ENCODE measurements at regions not wholly inside any gene's neighbourhood (a gene's known extent, or its start where the extent isn't known, plus 50 kb on each side); places are given as distances from the start of the nearest gene placed in this dataset.

- TF ChIP-seq CTCF (IDR thresholded peaks at IDR 0.05) (no peak), POLR2A (IDR thresholded peaks at IDR 0.05) (no peak)
- DNase-seq (ENCODE audit: low spot score in 2 of 2) = no peak
- no peak overlapping the region for H3K4me3 ChIP-seq (ENCODE audit: low read depth, poor library complexity, severe bottlenecking)
- WGBS, 2 donors = 93 to 94% methylated on average over 10 of the region's 10 CpGs
- intact Hi-C loops (cut with DNase I; ENCODE audit: low total_unique reads) = no loop called here
Measured at GRCh38 chr6:167703347-167703746, 123.4 kb upstream of the AFDN start.

- 89 to 94% methylated on average over 6 to 10 of the region's 10 CpGs for WGBS, 2 donors
- peak in 1 of 2 donors; percentile 61 for DNase-seq (ENCODE audit: low spot score in 2 of 2)
- H3K4me3 ChIP-seq (ENCODE audit: low read depth, poor library complexity, severe bottlenecking) = no peak overlapping the region
- intact Hi-C loops (cut with DNase I; ENCODE audit: low total_unique reads) = no loop called here
- TF ChIP-seq CTCF (IDR thresholded peaks at IDR 0.05) = no peak
Measured at GRCh38 chr6:167703781-167704180, 122.9 kb upstream of the AFDN start.

DNA sequence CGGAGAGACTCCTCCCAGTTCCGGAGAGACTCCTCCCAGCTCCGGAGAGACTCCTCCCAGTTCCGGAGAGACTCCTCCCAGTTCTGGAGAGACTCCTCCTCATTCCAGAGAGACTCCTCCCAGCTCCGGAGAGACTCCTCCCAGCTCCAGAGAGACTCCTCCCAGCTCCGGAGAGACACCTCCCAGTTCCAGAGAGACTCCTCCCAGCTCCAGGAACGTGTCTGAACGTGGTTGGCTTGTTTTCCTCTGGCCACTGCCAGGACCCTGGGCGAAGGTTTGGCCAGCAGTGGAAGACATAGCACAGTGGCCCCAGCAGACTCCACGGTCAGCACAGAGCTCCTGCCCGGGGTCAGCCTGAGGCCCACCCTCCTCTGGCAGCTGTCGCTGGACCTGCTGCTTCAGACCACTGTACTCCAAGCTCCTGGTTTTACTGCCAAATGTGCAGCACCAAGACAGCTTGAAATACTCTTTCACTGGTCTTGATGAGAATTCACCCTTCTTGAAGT lies 122.3 kb upstream of the AFDN start:
- TF ChIP-seq CTCF (IDR thresholded peaks at IDR 0.05) = no peak
- TF ChIP-seq POLR2A (IDR thresholded peaks at IDR 0.05) = no peak
- intact Hi-C loops (cut with DNase I; ENCODE audit: low total_unique reads) = no loop called here
- no peak overlapping the region for H3K4me3 ChIP-seq (ENCODE audit: low read depth, poor library complexity, severe bottlenecking)
- WGBS, 2 donors = 61 to 70% methylated on average over 8 to 12 of the region's 12 CpGs
- peak in 1 of 2 donors; percentile 31 for DNase-seq (ENCODE audit: low spot score in 2 of 2)

GRCh38 chr6:167705211-167705750 lies 121.4 kb upstream of the AFDN start:
- H3K4me3 ChIP-seq (ENCODE audit: low read depth, poor library complexity, severe bottlenecking) = no peak overlapping the region
- TF ChIP-seq CTCF (IDR thresholded peaks at IDR 0.05) (no peak), POLR2A (IDR thresholded peaks at IDR 0.05) (no peak)
- WGBS, 2 donors = 80 to 83% methylated on average over 26 of the region's 26 CpGs
- DNase-seq (ENCODE audit: low spot score in 2 of 2) = peak in 1 of 2 donors; percentile 71
- intact Hi-C loops (cut with DNase I; ENCODE audit: low total_unique reads) = no loop called here

- no peak overlapping the region for H3K4me3 ChIP-seq (ENCODE audit: low read depth, poor library complexity, severe bottlenecking)
- intact Hi-C loops (cut with DNase I; ENCODE audit: low total_unique reads) = no loop called here
- peak in 1 of 2 donors; percentile 81 for DNase-seq (ENCODE audit: low spot score in 2 of 2)
- no peak for TF ChIP-seq POLR2A (IDR thresholded peaks at IDR 0.05)
- 81 to 84% methylated on average over 24 to 28 of the region's 28 CpGs for WGBS, 2 donors
Measured at GRCh38 chr6:167706313-167707109, 120.2 kb upstream of the AFDN start.

DNA sequence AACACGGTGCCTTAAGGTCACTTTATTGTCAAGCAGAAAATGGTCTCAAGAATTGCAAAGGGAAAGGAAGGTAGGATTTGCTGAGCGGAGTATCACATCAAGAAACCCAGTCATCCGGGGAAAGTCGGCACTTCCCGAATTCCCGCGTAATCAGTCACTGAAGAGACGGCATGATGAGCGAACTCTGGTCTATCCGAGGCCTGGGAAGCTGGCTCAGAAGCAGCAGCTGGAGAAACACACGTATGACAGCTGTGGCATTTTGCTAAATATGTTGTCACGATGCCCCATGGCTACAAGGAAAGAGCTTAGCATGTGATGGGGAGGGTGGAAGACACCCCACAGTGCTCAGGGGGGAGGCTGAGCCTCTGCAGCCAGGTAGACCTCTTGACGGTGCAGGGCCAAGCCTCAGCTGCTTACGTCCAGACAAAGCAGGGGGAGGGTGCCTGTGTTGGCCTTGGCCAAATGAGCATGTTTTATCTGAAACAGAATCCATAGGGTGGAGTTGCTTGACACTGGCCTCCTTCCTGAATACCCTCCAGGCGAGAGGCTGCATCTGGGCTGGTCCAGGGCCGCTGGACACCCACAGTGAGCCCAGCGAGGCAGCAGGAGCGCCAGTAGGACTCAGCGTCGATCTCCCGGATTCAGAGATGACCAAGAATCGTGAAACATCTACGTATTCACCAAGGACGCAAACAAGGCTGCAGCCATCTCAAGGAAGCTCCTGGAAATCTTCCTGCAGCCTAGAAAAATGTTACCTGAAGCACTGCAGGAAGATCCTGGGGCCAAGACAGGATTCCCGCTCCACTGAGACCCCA lies 118.8 kb upstream of the AFDN start:
- intact Hi-C loops (cut with DNase I; ENCODE audit: low total_unique reads) = no loop called here
- peak in 1 of 2 donors; percentile 57 for DNase-seq (ENCODE audit: low spot score in 2 of 2)
- WGBS, 2 donors = 76 to 82% methylated on average over 24 of the region's 25 CpGs
- H3K4me3 ChIP-seq (ENCODE audit: low read depth, poor library complexity, severe bottlenecking) = no peak overlapping the region
- no peak for TF ChIP-seq POLR2A (IDR thresholded peaks at IDR 0.05)
- no peak for TF ChIP-seq CTCF (IDR thresholded peaks at IDR 0.05)

Data from lower leg skin (tissue), 4 donors.